HEK293T (cell line): ENCODE measurements at regions not wholly inside any gene's neighbourhood (a gene's known extent, or its start where the extent isn't known, plus 50 kb on each side); places are given as distances from the start of the nearest gene placed in this dataset.

ENCODE experiments used
- CTCF ChIA-PET: fragments of 350-600 bp; formaldehyde crosslinking; extraction: SDS; loops from one replicate; lab custom pipeline; 2021; ENCODE audit warnings: antibody characterized with exemption, inconsistent platforms; lab: Yijun Ruan, JAX
- POLR2A ChIA-PET: fragments of 350-600 bp; formaldehyde crosslinking; extraction: SDS; loops from one replicate; lab custom pipeline; 2020; ENCODE audit warnings: antibody characterized with exemption, inconsistent platforms; lab: Yijun Ruan, JAX
- DNase-seq: peaks from one replicate; pipeline ENCODE4 v3.0.0; 2012; ENCODE audit warnings: mixed read lengths; ENCODE audit errors: extremely low spot score
- ARNT ChIP-seq: fragments of 450-650 bp; IDR thresholded peaks from 2 replicates; pipeline ENCODE4 v1.6.1; 2017; ENCODE audit warnings: mild to moderate bottlenecking
- BHLHE40 ChIP-seq: fragments of 450-650 bp; IDR thresholded peaks from 2 replicates; pipeline ENCODE4 v1.6.1; 2016; ENCODE audit warnings: mild to moderate bottlenecking, moderate library complexity, borderline replicate concordance
- CTBP1 ChIP-seq: fragments of 450-650 bp; IDR thresholded peaks from 2 replicates; pipeline ENCODE4 v1.6.1; 2016; ENCODE audit warnings: borderline replicate concordance
- ELF4 ChIP-seq: fragments of 450-650 bp; IDR thresholded peaks from 2 replicates; pipeline ENCODE4 v1.6.1; 2017; ENCODE audit warnings: antibody characterized with exemption
- FOXA1 ChIP-seq: fragments of 450-650 bp; IDR thresholded peaks from 2 replicates; pipeline ENCODE4 v1.6.1; 2016; ENCODE audit warnings: mild to moderate bottlenecking
- FOXK2 ChIP-seq: fragments of 450-650 bp; IDR thresholded peaks from 2 replicates; pipeline ENCODE4 v1.6.1; 2016; ENCODE audit warnings: mild to moderate bottlenecking
- FOXM1 ChIP-seq: fragments of 450-650 bp; IDR thresholded peaks from 2 replicates; pipeline ENCODE4 v1.6.1; 2017; ENCODE audit warnings: mild to moderate bottlenecking, borderline replicate concordance
- HDGF ChIP-seq: fragments of 450-650 bp; IDR thresholded peaks from 2 replicates; pipeline ENCODE4 v1.6.1; 2017; ENCODE audit warnings: antibody characterized with exemption, borderline replicate concordance
- L3MBTL2 ChIP-seq: fragments of 450-650 bp; conservative IDR thresholded peaks from 2 replicates; pipeline ENCODE4 v1.6.1; 2016; ENCODE audit warnings: mild to moderate bottlenecking
- LEF1 ChIP-seq: fragments of 450-650 bp; IDR thresholded peaks from 2 replicates; pipeline ENCODE4 v1.6.1; 2017; ENCODE audit warnings: mild to moderate bottlenecking, borderline replicate concordance
- NFRKB ChIP-seq: fragments of 450-650 bp; IDR thresholded peaks from 2 replicates; pipeline ENCODE4 v1.6.1; 2016; ENCODE audit warnings: mild to moderate bottlenecking, moderate library complexity
- PKNOX1 ChIP-seq: fragments of 450-650 bp; IDR thresholded peaks from 2 replicates; pipeline ENCODE4 v1.6.1; 2016
- SP1 ChIP-seq: fragments of 450-650 bp; IDR thresholded peaks from 2 replicates; pipeline ENCODE4 v1.6.1; 2017
- SUZ12 ChIP-seq: fragments of 450-650 bp; IDR thresholded peaks from 2 replicates; pipeline ENCODE4 v1.6.1; 2016; ENCODE audit warnings: mild to moderate bottlenecking
- TARDBP ChIP-seq: fragments of 450-650 bp; IDR thresholded peaks from 2 replicates; pipeline ENCODE4 v1.6.1; 2016
- ZNF384 ChIP-seq: fragments of 450-650 bp; IDR thresholded peaks from 2 replicates; pipeline ENCODE4 v1.6.1; 2016

- ChIA-PET CTCF (no interaction called here), POLR2A (no interaction called here)
- TF ChIP-seq SUZ12 (no peak), PKNOX1 (no peak), TARDBP (no peak), FOXM1 (no peak), ZNF384 (no peak), HDGF (no peak), NFRKB (no peak), SP1 (no peak), BHLHE40 (no peak)
- no peak for DNase-seq
These were observed 357.7 kb upstream of the SPRED2 start for GRCh38 chr2:65789923-65790675.

GRCh38 chr2:65788556-65788955, 356.2 kb upstream of the SPRED2 start:
- POLR2A ChIA-PET = no interaction called here
- DNase-seq = no peak
- CTCF ChIA-PET = no interaction called here
- TF ChIP-seq FOXM1 (no peak), PKNOX1 (no peak), ZNF384 (no peak), CTBP1 (no peak), L3MBTL2 (no peak), ELF4 (no peak), SP1 (no peak), BHLHE40 (no peak), ARNT (no peak), LEF1 (no peak), NFRKB (no peak), FOXA1 (no peak)

- DNase-seq = no peak
- POLR2A ChIA-PET = no interaction called here
- CTCF ChIA-PET = no interaction called here
- TF ChIP-seq HDGF (no peak), CTBP1 (no peak), LEF1 (no peak), ARNT (no peak), TARDBP (no peak), ZNF384 (no peak), FOXK2 (no peak), FOXA1 (no peak), BHLHE40 (no peak), SUZ12 (no peak), SP1 (no peak), ELF4 (no peak), NFRKB (no peak), PKNOX1 (no peak), FOXM1 (no peak), L3MBTL2 (no peak)
These were observed 354.4 kb upstream of the SPRED2 start for GRCh38 chr2:65786765-65787164.

- TF ChIP-seq NFRKB = no peak
- TF ChIP-seq L3MBTL2 = no peak
- TF ChIP-seq SUZ12 = no peak
- TF ChIP-seq CTBP1 = no peak
- no peak for TF ChIP-seq ZNF384
- no peak for TF ChIP-seq PKNOX1
- TF ChIP-seq SP1 = no peak
- TF ChIP-seq LEF1 = no peak
- TF ChIP-seq HDGF = no peak
- ChIA-PET CTCF (no interaction called here), POLR2A (no interaction called here)
- DNase-seq = no peak
These were observed 353.8 kb upstream of the SPRED2 start for GRCh38 chr2:65786007-65786717.

- CTCF ChIA-PET = no interaction called here
- POLR2A ChIA-PET = no interaction called here
- no peak for DNase-seq
- TF ChIP-seq ARNT = no peak
- TF ChIP-seq FOXM1 = no peak
- no peak for TF ChIP-seq NFRKB
- TF ChIP-seq BHLHE40 = no peak
- TF ChIP-seq CTBP1 = no peak
- TF ChIP-seq L3MBTL2 = no peak
- TF ChIP-seq HDGF = no peak
- TF ChIP-seq ELF4 = no peak
- TF ChIP-seq LEF1 = no peak
- TF ChIP-seq FOXK2 = no peak
- no peak for TF ChIP-seq PKNOX1
- TF ChIP-seq SUZ12 = no peak
- no peak for TF ChIP-seq TARDBP
- no peak for TF ChIP-seq FOXA1
- TF ChIP-seq ZNF384 = no peak
- TF ChIP-seq SP1 = no peak
These were observed 350.7 kb upstream of the SPRED2 start for GRCh38 chr2:65782996-65783650.
